Stimulated activated CD8-positive, alpha-beta memory T cell treated with anti-CD3 and anti-CD28 coated beads, Interleukin-15, amount 100 ng/mL, for 4 hours (primary cell): ENCODE measurements at regions not wholly inside any gene's neighbourhood (a gene's known extent, or its start where the extent isn't known, plus 50 kb on each side); places are given as distances from the start of the nearest gene placed in this dataset.
"Not testable (repeated sequence)": the region's sequence is repeated elsewhere in the genome, so short reads cannot be mapped to it uniquely, and the experiment has no call there.

Experiments used
- DNase-seq, 2 donors: peaks; one replicate each; pipeline ENCODE4 v3.0.0-alpha.2; 2020; ENCODE audit warnings: low read depth in 2 of 2

- DNase-seq: no peak
Observed at GRCh38 chr12:67077617-67078016, 191.5 kb upstream of the CAND1 start.

GRCh38 chr12:67078957-67079356 is 190.2 kb upstream of the CAND1 start:
- DNase-seq: no peak

- no peak for DNase-seq
Observed at GRCh38 chr12:67080637-67081036, 188.5 kb upstream of the CAND1 start.

GRCh38 chr12:67082221-67082620 is 186.9 kb upstream of the CAND1 start:
- no peak for DNase-seq

GRCh38 chr12:67085699-67086098 is 183.5 kb upstream of the CAND1 start:
- no peak for DNase-seq

GRCh38 chr12:67086116-67086515 is 183.0 kb upstream of the CAND1 start:
- DNase-seq: no peak

- no peak for DNase-seq
Observed at GRCh38 chr12:67088401-67089118, 180.6 kb upstream of the CAND1 start.

- no peak for DNase-seq
Observed at GRCh38 chr12:67091204-67091603, 178.0 kb upstream of the CAND1 start.

- no peak for DNase-seq
Observed at GRCh38 chr12:67091678-67092077, 177.5 kb upstream of the CAND1 start.

- not testable (repeated sequence) for DNase-seq
Observed at GRCh38 chr12:67092934-67093333, 176.2 kb upstream of the CAND1 start.

GRCh38 chr12:67096533-67097318 is 172.4 kb upstream of the CAND1 start:
- no peak for DNase-seq

GRCh38 chr12:67099858-67100257 is 169.3 kb upstream of the CAND1 start:
- DNase-seq: no peak

- DNase-seq: no peak
Observed at GRCh38 chr12:67103521-67103920, 165.6 kb upstream of the CAND1 start.

- no peak for DNase-seq
Observed at GRCh38 chr12:67107235-67107634, 161.9 kb upstream of the CAND1 start.

GRCh38 chr12:67107751-67108269 is 161.3 kb upstream of the CAND1 start:
- no peak for DNase-seq

- DNase-seq: not testable (repeated sequence)
Observed at GRCh38 chr12:67110345-67110744, 158.8 kb upstream of the CAND1 start.

GRCh38 chr12:67111182-67111581 is 158.0 kb upstream of the CAND1 start:
- no peak for DNase-seq

- DNase-seq: no peak
Observed at GRCh38 chr12:67112586-67112985, 156.6 kb upstream of the CAND1 start.

GRCh38 chr12:67116134-67116533 is 153.0 kb upstream of the CAND1 start:
- DNase-seq: no peak

- DNase-seq: no peak
Observed at GRCh38 chr12:67122584-67122983, 146.6 kb upstream of the CAND1 start.

GRCh38 chr12:67137256-67137655 is 131.9 kb upstream of the CAND1 start:
- no peak for DNase-seq

- no peak for DNase-seq
Observed at GRCh38 chr12:67141296-67142018, 127.7 kb upstream of the CAND1 start.
